ENCODE measurements at regions not wholly inside any gene's neighbourhood (a gene's known extent, or its start where the extent isn't known, plus 50 kb on each side); places are given as distances from the start of the nearest gene placed in this dataset.

GRCh38 chr6:125498606-125499005 is 196.8 kb upstream of the HDDC2 start:
- no peak for DNase-seq

DNA sequence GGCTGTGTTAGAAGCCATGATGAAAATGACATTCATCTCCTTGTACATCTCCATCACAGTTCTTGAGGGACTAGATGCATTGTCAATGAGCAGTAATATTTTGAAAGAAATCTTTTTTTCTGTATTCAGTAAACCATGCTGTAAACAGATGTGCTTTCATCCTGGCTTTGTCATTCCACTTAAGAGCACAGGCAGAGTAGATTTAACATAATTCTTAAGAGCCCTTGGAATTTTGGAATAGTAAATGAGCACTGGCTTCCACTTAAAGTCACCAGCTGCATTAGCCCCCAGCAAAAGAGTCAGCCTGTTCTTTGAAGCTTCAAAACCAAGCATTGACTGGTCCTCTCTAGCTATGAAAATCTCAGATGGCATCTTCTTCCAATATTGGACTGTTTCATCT is 197.8 kb upstream of the HDDC2 start:
- no peak for DNase-seq

DNA sequence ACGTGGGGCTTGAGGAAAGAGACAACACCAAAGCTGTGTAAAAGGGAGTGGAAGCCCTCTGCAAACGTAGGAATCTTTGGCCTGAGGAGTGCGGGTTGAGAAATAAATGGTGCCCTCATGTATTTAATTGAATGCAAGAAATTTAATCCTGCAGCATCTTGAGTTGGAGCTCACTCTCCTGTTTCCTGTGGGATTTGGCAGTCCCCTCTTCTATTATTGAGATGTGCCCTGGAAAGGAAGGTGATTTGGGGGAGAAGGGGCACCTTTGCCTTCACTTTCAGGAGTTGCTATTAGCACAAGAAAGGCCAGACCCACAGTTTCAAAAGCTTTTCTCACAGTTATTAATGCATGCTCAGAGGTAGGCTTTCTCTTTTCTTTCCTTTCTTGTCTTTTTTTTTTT is 201.4 kb upstream of the HDDC2 start:
- no peak for DNase-seq

- no peak for DNase-seq
These were observed 206.4 kb upstream of the HDDC2 start for GRCh38 chr6:125507987-125508655.

DNA sequence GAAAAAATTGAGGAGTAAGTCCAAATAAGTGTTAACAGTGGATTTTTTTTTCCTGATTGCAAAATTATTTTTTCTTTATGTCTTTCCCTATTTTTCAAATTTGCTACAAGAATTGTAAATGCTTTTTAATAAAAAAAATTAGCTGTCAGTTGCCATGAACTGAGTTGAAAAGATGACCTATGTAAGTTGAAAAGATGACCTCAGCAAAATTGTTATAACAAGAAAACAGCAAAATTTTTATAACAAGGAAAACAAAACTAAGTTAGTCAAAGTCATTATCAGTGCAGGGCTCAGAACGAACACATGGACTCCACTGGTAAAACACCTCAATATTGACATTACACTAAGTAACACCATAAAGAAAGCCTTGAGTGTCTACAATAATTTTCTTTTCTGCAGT is 207.0 kb upstream of the HDDC2 start:
- DNase-seq: no peak

- DNase-seq: no peak
These were observed 207.7 kb upstream of the HDDC2 start for GRCh38 chr6:125509477-125509876.

DNA sequence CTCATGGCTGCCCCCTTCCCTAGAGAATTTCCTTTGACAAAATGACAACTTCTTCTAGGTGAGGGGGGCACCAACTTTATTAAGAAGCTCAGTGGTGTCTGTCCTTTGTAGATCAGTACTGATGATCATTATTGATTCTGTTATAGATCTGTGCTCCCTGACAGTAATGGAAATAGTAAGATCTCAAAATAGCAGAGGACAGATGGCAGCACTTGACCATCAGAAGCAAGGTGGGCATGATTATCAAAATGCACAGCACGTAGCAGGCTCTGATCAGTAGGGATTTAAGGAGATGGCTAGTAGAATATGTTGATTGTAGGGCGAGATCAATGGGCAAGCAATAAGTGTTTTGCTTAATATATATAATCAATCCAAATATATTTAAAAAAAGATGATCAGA is 208.6 kb upstream of the HDDC2 start:
- DNase-seq: no peak

DNA sequence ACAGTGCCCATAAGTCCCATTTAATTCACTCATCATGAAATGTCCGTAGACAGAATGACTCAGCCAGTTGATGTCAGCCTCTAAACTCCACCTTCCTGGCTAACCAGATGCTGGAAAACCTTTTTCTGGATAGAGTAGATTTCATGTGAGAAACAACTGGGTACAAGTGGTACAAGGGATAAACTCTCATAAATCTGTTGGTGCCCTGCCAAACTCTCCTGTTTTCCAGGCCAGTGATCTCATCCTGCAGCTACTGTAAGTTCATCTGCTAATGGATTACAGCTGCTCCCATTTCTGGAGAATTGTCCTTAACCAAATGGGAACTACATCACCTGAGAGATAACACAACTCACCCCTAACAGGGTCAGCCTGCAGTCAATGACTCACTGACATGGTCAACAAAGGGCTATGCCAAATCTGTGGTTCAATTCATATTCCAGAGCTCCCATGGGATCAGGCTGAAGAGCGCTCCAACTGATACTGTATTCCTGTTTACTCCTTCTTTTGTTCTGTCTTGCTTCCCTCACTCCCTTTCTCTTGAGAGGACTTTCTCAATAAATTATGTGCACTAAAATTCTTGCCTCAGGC is 210.1 kb upstream of the HDDC2 start:
- no peak for DNase-seq

GRCh38 chr6:125512621-125513020 is 210.9 kb upstream of the HDDC2 start:
- no peak for DNase-seq

- DNase-seq: no peak
These were observed 212.2 kb upstream of the HDDC2 start for GRCh38 chr6:125513978-125514377.

DNA sequence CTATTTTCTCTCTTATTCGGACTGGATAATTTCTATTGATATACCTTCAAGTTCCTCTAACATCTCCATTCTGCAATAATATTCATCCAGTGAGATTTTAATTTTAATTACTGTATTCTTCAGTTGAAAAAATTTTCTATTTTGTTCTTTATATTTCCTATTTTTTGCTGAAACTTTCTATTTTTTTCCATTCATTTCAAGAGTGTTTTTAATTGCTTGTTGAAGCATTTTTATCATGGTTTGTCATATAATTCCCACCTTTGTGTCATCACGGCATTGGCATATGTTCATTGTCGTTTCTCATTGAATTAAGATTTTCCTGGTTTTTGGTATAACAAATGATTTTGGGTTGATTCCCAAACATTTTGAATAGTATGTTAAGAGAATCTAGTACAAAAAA is 214.9 kb upstream of the HDDC2 start:
- DNase-seq: no peak

- no peak for DNase-seq
These were observed 217.6 kb upstream of the HDDC2 start for GRCh38 chr6:125519367-125519766.

- no peak for DNase-seq
These were observed 222.6 kb upstream of the HDDC2 start for GRCh38 chr6:125524356-125524755.

DNA sequence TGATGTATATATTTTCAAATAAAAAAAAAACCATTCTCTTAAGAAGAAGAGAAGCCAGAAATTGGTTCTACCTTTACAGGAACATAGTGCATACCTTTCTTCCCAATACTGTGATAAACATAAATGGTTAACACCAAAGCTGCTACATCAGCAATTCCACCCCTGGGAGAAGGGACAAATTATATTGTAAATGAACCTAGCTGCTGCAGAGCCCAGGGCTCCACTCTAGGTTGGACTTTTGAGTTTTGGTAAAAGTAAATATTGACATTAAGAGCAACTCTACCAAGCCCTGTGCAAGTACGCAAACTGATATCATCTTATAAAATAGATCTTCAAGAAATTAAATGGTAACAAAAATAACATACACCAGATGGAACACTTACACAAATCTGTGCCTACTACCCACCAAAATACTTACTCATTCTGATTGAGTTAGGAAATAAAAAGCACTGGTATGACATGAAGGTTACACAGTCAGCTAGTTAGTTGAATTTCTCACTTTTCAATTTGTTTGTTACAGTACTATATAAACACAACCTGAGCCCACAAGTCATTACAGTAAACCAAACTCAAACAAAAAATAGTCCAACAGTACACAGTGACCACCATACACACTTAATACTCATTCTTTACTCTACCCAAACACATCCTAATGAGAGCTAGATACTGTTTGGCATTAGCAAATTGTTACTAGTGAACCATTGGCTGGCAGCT is 223.3 kb upstream of the HEY2 start:
- no peak for DNase-seq

GRCh38 chr6:125528621-125529041 is 220.8 kb upstream of the HEY2 start:
- no peak for DNase-seq

DNA sequence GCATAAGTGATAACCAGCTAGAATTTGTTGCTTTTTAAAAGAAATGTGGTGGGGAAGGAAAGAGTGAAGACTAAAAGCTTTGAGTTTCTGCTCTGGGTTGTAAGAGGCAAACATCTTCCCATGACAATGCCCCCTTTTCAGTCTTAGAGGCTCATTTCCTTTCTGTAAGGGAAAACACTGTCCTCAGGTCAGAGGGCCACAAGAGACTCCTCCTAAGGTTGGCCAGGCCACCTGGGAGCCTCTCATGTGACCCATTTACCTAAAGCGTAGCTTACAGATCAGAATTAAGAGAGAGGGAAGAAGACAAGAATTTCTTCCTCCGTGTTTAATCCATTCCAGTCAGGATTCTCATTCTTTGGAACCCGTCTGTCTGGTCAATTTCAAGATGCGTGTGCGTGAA is 220.4 kb upstream of the HEY2 start:
- no peak for DNase-seq

GRCh38 chr6:125533710-125534397 is 215.6 kb upstream of the HEY2 start:
- DNase-seq: no peak

- no peak for DNase-seq
These were observed 214.8 kb upstream of the HEY2 start for GRCh38 chr6:125534430-125535263.

- DNase-seq: no peak
These were observed 212.3 kb upstream of the HEY2 start for GRCh38 chr6:125537090-125537489.

- DNase-seq: no peak
These were observed 209.5 kb upstream of the HEY2 start for GRCh38 chr6:125539892-125540291.

GRCh38 chr6:125544819-125545218 is 204.6 kb upstream of the HEY2 start:
- no peak for DNase-seq

GRCh38 chr6:125546841-125547251 is 202.6 kb upstream of the HEY2 start:
- DNase-seq: no peak

DNA sequence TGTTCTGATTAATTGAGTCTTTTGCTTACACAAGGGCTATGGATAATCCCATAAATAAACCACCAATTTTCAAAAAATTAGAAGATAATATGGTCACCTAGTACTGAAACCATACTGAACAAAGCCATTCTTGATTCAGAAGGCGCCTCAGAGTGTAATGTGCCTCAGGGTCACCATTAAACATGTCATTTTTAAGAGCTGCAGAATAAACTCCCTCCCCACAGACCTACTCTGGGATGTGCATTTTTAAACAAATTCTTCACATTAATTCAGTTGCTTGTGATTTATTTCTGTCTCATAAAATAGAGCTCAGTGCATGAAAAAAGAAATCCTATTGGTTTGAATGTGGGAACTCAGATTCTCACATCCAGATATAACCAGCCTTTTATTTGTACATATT is 202.1 kb upstream of the HEY2 start:
- no peak for DNase-seq

All from T-helper 1 cell (primary cell).